ENCODE measurements at regions not wholly inside any gene's neighbourhood (a gene's known extent, or its start where the extent isn't known, plus 50 kb on each side); places are given as distances from the start of the nearest gene placed in this dataset.

DNA sequence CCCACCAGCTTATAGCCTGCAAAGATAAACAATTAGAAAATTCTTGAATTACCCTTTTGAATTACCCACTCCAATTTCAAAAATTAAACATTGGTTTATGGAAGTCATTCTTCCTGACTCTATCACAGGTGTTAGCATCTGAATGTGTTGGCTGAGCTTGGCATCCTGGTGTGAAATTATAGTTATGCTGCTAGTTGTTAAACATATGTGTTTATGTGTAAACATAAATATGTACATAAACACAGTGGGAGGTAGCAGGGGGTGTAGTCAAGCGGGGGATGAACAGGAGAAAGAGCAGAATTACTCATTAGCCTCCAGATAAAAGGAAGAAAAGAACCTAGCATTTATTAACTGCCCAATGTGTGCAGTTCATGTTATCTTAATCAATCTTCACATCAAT, 530.2 kb downstream of the MCTP2 start:
- no peaks in the 10 kb centered on the region for H3F3A ChIP-seq (ENCODE audit: low read depth)
- no peak overlapping the region for H3K9ac ChIP-seq (ENCODE audit: low read depth, low read length, poor library complexity, severe bottlenecking)
- H3K4me2 ChIP-seq (ENCODE audit: low read depth, low read length, poor library complexity, severe bottlenecking): no peak overlapping the region
- H3K9me2 ChIP-seq (replicated peaks; ENCODE audit: low read depth, low read length): no peaks in the 10 kb centered on the region
- no peaks in the 10 kb centered on the region for H3K27me3 ChIP-seq (ENCODE audit: insufficient read depth, low read length, poor library complexity, severe bottlenecking)
- no peaks in the 10 kb centered on the region for H3K79me2 ChIP-seq (ENCODE audit: insufficient read depth, low read length)
- TF ChIP-seq EZH2phosphoT487 (IDR thresholded peaks at IDR 0.05; ENCODE audit: borderline replicate concordance): no peak
- TF ChIP-seq, protein P1, sequence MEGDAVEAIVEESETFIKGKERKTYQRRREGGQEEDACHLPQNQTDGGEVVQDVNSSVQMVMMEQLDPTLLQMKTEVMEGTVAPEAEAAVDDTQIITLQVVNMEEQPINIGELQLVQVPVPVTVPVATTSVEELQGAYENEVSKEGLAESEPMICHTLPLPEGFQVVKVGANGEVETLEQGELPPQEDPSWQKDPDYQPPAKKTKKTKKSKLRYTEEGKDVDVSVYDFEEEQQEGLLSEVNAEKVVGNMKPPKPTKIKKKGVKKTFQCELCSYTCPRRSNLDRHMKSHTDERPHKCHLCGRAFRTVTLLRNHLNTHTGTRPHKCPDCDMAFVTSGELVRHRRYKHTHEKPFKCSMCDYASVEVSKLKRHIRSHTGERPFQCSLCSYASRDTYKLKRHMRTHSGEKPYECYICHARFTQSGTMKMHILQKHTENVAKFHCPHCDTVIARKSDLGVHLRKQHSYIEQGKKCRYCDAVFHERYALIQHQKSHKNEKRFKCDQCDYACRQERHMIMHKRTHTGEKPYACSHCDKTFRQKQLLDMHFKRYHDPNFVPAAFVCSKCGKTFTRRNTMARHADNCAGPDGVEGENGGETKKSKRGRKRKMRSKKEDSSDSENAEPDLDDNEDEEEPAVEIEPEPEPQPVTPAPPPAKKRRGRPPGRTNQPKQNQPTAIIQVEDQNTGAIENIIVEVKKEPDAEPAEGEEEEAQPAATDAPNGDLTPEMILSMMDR (conservative IDR thresholded peaks at IDR 0.05; ENCODE audit: low read length): no peak
- H2AFZ ChIP-seq (ENCODE audit: low read length): no peak overlapping the region
- H3K4me1 ChIP-seq (ENCODE audit: insufficient read depth, low read length, poor library complexity, severe bottlenecking): no peaks in the 10 kb centered on the region
- H3K9me3 ChIP-seq (ENCODE audit: insufficient read depth, low read depth, low read length): no peaks in the 10 kb centered on the region
- H3K36me3 ChIP-seq (ENCODE audit: insufficient read depth, low read length): no peaks in the 10 kb centered on the region
- no peaks in the 10 kb centered on the region for H4K20me1 ChIP-seq (ENCODE audit: insufficient read depth, low read length, poor library complexity, severe bottlenecking)
- H3K4me3 ChIP-seq (ENCODE audit: low read length, poor library complexity, severe bottlenecking): no peak overlapping the region

DNA sequence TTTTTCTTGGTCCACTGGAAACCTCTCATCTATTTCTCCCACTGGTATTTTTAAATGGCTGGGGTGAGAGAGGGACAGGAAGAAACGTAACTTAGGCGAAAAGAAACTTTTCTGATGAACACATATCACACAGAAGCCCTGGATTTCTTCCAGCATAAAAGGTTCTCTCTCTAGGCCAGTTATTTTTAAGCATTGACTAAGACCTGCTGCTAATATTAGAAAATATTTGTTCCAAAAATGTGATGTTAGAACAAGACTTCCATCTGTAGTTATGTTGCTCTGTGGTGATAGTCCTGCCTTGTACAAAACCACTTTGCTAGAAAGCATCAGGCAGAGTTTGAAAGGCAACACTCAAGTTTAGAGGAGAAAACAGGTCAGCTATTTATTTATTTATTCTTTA, 537.7 kb downstream of the MCTP2 start:
- H3K9me2 ChIP-seq (replicated peaks; ENCODE audit: low read depth, low read length): no peaks in the 10 kb centered on the region
- H3K79me2 ChIP-seq (ENCODE audit: insufficient read depth, low read length): no peaks in the 10 kb centered on the region
- TF ChIP-seq, protein P1 (conservative IDR thresholded peaks at IDR 0.05; ENCODE audit: low read length): no peak
- no peak for TF ChIP-seq EZH2phosphoT487 (IDR thresholded peaks at IDR 0.05; ENCODE audit: borderline replicate concordance)
- H3F3A ChIP-seq (ENCODE audit: low read depth): no peaks in the 10 kb centered on the region
- no peaks in the 10 kb centered on the region for H3K9me3 ChIP-seq (ENCODE audit: insufficient read depth, low read depth, low read length)
- H2AFZ ChIP-seq (ENCODE audit: low read length): no peak overlapping the region
- no peaks in the 10 kb centered on the region for H3K4me1 ChIP-seq (ENCODE audit: insufficient read depth, low read length, poor library complexity, severe bottlenecking)
- no peaks in the 10 kb centered on the region for H3K27me3 ChIP-seq (ENCODE audit: insufficient read depth, low read length, poor library complexity, severe bottlenecking)
- no peak overlapping the region for H3K4me3 ChIP-seq (ENCODE audit: low read length, poor library complexity, severe bottlenecking)
- H3K36me3 ChIP-seq (ENCODE audit: insufficient read depth, low read length): no peaks in the 10 kb centered on the region
- no peak overlapping the region for H3K9ac ChIP-seq (ENCODE audit: low read depth, low read length, poor library complexity, severe bottlenecking)
- no peaks in the 10 kb centered on the region for H4K20me1 ChIP-seq (ENCODE audit: insufficient read depth, low read length, poor library complexity, severe bottlenecking)
- no peak overlapping the region for H3K4me2 ChIP-seq (ENCODE audit: low read depth, low read length, poor library complexity, severe bottlenecking)

DNA sequence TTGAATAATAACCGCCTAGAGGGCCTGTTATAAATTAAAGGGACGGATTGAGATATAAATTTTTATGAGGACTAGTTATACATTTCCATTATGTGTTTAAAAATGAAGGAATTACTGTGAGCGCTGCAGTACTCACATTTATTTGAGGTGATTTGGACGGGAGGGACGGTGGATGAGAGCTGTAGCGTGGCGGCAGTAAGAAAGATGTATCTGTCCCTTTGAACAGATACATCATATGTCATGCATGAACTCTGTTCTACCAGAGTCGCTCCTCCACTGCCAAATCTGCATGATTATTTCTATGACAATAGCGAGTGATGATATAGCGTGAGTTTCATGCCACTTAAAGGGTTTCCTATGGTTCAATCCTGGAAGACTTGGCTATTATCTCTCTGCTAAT, 538.8 kb downstream of the MCTP2 start:
- no peaks in the 10 kb centered on the region for H4K20me1 ChIP-seq (ENCODE audit: insufficient read depth, low read length, poor library complexity, severe bottlenecking)
- no peak overlapping the region for H2AFZ ChIP-seq (ENCODE audit: low read length)
- no peaks in the 10 kb centered on the region for H3F3A ChIP-seq (ENCODE audit: low read depth)
- H3K9me2 ChIP-seq (replicated peaks; ENCODE audit: low read depth, low read length): no peaks in the 10 kb centered on the region
- no peak overlapping the region for H3K4me3 ChIP-seq (ENCODE audit: low read length, poor library complexity, severe bottlenecking)
- H3K27me3 ChIP-seq (ENCODE audit: insufficient read depth, low read length, poor library complexity, severe bottlenecking): no peaks in the 10 kb centered on the region
- no peak overlapping the region for H3K4me2 ChIP-seq (ENCODE audit: low read depth, low read length, poor library complexity, severe bottlenecking)
- no peaks in the 10 kb centered on the region for H3K36me3 ChIP-seq (ENCODE audit: insufficient read depth, low read length)
- TF ChIP-seq EZH2phosphoT487 (IDR thresholded peaks at IDR 0.05; ENCODE audit: borderline replicate concordance): no peak
- TF ChIP-seq, protein P1 (conservative IDR thresholded peaks at IDR 0.05; ENCODE audit: low read length): no peak
- no peaks in the 10 kb centered on the region for H3K4me1 ChIP-seq (ENCODE audit: insufficient read depth, low read length, poor library complexity, severe bottlenecking)
- H3K9ac ChIP-seq (ENCODE audit: low read depth, low read length, poor library complexity, severe bottlenecking): no peak overlapping the region
- H3K79me2 ChIP-seq (ENCODE audit: insufficient read depth, low read length): no peaks in the 10 kb centered on the region
- H3K9me3 ChIP-seq (ENCODE audit: insufficient read depth, low read depth, low read length): no peaks in the 10 kb centered on the region
